HG02840 (cell line): ENCODE measurements at regions not wholly inside any gene's neighbourhood (a gene's known extent, or its start where the extent isn't known, plus 50 kb on each side); places are given as distances from the start of the nearest gene placed in this dataset.
"Not testable (repeated sequence)": the region's sequence is repeated elsewhere in the genome, so short reads cannot be mapped to it uniquely, and the experiment has no call there.

Experiments
- ATAC-seq: cut with Tn5 transposase; IDR thresholded peaks from one replicate; pipeline ENCODE4 v1.9.1; 2021; ENCODE audit warnings: mild to moderate bottlenecking, moderate library complexity, moderate number of reproducible peaks; ENCODE audit not compliant: unreplicated experiment, low FRiP score

DNA sequence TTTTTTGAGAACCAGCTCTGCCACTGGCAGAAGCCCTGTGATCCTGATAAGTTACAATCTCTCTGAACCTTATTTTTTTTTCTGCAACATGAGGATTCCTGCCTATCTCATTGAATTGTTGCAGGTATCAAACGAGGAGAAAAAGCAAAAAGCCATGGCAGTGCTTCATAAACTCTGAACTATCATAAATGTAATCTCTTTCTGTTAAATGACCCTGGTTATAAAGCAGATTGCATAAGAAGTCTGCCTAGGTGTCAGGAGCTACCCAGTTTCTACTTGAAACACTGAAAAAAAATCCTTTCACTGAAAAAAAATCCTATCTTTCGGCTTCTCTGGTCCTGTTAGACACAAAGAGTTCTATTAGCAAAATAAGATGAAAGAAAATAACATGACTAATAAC is 172.7 kb downstream of the FAM43A start:
- ATAC-seq: no peak

DNA sequence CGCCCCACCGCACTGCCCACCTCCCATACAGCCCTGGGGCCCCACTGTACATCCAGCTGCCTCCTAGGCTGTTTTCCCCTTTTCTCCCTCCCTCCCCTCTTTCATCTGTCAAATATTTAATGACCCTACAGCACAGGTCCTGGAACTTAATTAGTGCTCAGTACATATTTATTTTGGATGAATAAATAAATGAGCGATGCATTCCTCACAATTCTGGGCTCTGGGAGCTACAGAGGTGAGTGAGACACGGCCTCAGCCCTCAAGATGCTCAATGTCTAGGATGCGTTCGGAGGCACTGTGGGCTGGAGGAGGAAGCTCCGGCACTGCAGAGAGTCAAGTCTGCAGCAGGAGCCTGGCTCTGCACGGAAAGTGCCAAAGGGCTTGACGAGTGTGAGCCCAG is 175.0 kb downstream of the FAM43A start:
- ATAC-seq: no peak

DNA sequence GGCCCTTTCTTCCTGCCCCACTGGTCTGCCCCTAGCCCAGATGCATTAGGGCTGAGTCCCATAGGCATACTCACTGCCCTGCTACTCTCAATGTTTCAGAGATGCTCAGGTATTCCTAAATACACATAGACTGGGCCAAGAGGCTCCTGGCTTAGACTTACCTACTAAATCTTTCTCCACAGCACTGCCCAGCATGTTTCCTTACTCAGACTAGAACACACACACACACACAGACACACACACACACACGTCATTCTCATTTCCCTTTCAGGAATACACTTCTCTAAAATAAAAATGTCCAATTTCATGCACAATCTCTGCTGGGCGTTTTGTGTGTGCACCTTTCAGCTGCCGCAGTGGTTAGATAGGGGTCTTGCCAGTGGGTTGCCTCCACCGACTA is 175.7 kb downstream of the FAM43A start:
- ATAC-seq: no peak

DNA sequence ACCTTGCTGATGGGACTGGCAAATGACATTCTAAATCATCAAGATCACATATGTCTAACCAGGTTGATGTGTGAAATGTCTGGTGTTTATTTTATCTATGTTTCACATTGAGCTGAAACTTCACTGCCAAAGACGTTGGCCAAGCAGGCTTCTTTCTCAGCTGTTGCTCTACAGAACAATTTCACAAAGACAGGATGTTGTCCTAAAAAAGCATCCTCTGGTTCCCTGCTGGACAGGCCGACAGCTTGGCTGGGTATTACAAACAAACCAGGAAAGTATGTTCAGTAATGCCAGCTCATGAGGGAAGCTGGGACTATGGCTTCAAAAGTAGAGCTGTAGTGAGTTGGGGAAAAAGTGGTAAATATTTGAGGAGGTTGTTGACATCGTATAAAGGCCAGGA is 179.4 kb downstream of the FAM43A start:
- ATAC-seq: no peak

DNA sequence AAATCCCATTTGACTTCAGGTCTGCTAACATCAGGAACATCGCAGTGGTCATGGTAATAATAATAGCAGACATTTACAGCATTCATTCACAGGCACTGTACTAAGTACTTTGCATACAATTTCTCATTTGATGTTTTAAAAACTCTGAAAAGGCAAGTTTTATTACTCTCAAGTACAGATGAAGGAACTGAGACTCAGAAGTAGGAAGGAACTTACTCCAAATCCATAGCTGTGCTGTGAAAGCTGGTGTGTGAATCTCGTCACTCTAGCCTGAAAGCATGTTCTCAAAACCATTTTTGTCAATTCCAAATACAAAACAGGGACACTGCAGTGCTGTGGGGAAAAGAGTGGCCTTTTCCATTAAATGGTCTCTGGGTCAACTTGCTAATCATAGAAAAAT is 179.9 kb downstream of the FAM43A start:
- no peak for ATAC-seq

DNA sequence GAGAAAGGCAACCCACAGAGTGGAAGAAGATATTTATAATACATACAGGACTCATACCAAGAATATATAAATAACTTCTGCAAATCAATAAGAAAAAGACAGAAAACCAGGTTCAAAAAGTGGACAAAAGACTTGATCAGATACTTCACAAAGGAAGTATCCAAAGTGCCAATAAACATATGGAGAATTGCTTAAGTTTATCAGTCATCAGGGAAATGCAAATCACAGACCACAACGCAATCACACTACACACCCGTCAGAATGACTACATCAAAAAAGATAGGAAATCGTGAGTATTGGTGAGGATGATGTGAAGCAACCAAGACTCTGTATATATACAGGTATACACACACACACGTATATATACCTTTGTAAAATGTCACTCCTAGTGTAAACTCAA is 180.6 kb downstream of the FAM43A start:
- no peak for ATAC-seq

DNA sequence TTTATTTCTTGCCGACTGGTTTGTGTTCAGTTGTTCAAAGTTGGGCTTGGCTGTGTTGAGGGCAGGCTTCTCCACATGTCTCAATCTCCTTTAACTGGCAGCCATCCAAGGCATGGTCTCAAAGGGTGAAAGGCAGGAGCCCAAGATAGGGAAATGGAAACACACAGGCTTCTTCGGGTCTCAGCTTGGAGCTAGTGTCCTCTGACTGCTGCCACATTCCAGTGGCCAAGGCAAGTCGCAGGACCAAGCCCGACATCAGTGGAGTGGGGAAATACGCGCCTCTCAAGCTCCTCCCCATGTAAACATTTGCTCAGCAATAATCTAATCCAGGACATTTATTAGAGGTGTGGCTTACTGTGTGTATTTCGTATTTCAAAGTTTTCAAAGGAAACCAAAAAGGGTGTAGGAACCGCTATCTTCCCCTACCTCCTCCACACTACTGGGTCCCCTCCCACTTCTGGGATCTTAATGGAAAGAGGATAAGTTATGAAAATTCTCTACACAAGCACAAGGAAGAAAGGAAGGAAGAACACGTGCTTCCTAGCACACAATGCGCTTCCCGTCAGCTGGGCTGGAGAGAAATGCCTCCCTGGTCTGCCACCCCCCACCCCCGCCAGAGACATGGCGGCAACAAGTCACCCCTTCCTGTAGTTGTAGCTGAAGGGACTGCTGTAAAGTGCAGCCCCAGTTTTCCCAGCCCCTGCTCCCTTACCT is 181.7 kb downstream of the FAM43A start:
- ATAC-seq: no peak

DNA sequence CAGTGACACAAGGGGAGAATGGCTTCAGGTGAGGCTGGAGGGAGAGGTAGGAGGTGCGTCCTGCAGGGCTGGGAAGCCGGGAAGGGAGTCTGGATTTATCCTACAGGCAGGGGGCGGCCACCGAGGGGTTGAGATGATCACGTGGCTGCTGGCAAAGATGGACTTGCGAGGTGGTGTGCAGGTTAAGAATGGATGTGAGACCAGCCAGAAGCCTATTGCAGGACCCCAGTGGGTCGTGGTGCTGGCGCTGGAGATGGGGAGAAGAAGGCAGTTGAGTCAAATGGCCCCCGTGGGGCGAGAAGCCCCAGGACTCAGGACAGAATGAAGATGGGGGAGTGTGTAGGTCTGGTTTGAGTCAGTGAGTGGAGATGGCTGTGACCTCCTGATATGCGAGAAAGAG is 183.1 kb downstream of the FAM43A start:
- no peak for ATAC-seq

DNA sequence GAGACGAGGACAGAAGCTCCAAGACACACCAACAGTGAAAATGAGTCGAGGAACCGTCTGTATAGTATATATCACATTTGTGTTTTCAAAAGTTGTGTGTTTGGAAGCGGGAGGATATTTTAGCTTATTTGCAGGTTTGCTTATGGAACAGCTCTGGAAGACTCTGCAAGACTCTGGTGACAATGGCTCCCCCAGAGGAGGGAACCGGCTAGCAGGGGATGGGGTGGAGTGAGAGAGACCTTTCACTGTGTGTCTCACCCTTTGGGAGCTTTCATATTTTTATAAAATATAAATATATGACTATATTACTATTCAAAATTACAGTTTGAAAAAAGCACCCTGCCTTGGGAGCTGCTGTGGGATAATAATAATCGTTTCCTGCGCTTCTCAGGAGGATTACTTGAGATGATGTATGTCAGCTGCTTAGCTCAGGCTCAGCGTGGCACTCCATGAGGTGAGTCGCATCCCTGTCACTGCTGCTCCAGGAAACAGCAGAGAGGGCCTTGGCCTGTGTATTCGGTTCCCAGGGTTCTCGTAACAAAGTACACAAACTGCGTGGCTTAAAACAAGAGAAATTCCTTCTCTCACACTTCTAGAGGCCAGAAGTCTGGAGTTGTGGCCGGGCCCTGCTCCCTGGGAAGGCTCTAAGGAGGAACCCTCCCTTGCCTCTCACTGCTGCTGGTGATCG is 183.9 kb downstream of the FAM43A start:
- no peak for ATAC-seq

DNA sequence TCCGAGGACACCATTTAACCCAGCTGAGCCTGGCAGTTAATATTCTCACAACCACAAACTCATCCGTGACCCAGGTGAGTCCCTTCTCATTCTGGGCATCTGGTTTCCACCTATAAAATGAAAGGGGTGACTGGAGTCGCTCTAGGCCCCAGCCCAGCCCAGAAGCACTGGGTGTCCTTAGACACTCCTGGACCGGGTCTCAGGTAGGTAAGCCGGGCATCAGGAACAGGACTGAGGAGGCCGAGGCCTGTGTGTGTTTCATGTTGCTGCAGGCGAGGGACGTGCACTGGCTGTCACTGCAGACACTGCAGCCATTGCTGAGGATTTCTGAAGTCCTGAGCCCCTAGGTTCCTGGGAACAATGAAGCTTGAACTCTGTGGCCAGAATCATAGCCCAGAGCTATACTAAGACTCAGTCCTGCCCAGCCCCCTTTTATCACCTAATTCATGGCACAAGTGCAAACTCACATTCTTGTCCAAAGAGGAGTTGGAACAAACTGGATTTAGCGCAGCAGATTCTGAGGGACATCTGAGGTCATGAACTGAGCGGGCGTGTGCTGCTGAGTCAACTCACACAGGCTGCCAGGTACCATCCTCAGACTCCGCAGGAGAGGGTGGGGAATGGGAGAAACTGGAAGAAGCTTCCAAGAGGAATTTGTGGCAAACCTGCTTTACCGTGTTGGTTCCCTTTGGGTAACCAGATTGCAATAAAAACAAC is 184.9 kb downstream of the FAM43A start:
- no peak for ATAC-seq

DNA sequence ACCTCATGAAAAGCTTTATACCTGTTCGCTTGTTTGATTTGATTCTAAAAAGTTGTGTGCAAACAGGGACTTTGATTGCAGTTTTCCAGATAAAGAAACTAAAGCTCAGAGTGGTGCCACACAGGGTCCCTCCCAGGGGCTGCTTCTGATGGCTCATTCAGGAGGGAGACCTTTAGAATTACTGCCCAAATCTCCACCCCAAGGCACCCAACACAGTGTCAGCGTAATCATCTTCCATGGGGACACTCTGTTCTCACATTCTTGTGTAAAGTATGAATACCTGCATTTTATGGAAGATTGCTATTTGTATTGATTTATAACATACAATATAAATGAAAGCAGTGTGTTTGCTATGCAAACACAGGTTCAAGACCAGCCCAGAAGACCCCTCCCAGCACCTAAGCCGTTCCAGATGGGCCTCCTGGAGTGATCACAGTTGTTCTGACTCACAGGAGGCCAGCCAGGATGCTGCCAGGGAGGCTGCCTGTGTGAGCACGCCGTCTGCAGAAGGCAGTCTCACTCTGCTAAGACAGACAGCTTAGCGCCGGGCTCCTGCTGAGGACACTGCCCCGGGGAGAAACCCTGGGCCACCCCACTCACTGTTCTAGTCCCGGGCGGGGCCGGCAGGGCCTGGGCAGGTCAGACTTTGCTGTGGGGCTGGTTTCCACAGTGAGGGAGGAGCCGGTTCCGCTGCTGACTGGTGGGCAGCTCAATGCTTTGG is 185.6 kb downstream of the FAM43A start:
- no peak for ATAC-seq

DNA sequence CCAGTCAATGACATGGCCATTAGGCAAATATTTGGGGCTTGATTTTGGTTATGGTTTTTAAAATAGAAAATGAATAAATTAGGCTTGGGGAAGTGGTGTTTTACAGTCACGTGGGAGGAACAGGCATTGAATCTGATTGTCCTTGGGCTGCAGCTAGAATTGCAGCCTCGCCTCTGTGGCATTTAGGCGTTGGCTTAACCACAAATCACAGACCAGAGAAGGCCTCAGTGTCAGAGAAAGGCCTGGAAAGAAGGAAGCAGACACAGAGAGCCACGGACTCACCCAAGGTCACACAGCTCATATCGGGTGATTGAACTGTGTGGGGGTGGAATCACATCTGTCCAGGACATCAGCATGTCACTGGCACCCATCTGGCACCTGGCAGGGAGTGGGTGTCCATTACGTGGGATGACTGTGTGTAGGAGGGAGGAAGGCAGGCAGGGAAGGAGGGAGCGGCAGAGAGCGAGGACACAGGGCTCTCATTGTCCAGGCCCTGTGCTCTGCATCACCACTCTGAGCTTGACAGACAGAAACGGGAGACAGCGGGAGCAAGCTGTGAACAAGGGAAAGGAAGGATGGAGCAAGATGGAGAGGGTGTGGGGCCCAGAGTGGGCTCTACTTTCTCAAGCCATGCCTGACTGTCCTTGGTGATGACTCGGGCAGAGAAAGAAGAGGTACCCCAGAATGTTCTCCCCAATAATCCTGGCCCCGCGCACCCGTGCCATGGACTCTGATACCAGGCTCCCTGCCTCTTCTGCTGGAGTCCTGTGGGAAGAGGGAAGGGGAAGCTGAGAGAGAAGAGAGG is 186.4 kb downstream of the FAM43A start:
- no peak for ATAC-seq

DNA sequence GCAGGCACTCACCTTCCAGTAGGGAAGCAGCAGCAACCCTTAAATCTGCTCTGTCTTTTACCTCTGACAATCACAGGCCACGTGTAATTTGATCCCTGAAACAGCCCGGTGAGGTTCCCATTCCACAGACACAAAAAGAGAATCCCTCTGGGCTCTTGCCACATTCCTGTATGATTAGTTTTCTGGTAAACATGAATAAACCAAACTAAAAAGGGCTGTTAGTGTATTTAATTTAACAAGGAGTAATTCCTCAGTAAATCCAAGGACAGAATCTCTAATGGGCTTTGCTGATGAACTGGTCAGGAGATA is 186.9 kb downstream of the FAM43A start:
- no peak for ATAC-seq

DNA sequence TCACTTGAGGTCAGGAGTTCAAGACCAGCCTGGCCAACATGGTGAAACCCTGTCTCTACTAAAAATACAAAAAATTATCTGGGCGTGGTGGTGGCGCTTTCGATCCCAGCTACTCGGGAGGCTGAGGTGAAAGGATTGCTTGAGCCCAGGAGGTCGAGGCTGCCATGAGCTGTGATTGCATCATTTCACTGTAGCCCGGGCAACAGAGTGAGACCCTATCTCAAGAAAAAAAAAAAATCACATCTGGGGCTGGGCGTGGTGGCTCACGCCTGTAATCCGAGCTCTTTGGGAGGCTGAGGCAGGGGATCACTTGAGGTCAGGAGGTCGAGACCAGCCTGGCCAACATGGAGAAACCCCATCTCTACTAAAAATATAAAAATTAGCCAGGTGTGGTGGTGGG is 187.8 kb downstream of the FAM43A start:
- not testable (repeated sequence) for ATAC-seq

DNA sequence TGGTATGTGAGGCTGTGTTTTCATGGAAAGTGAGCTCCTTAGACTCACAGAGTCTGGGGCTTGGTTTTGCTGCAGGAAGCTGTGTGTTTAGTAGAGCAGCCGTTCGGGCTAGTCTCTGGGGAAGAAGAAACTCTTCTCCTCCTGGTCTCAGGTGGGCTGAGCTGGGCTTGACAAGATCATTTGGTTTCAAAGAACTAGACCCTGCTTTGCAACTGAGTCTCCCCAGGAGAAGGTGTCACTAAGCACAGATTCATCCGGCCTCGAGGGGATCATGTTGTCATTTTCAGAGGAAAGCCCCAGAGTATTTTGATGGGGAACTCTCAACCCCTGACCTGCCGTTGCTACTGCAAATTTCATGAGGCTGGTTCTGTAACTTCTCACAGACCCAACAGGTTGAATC is 188.5 kb downstream of the FAM43A start:
- no peak for ATAC-seq

DNA sequence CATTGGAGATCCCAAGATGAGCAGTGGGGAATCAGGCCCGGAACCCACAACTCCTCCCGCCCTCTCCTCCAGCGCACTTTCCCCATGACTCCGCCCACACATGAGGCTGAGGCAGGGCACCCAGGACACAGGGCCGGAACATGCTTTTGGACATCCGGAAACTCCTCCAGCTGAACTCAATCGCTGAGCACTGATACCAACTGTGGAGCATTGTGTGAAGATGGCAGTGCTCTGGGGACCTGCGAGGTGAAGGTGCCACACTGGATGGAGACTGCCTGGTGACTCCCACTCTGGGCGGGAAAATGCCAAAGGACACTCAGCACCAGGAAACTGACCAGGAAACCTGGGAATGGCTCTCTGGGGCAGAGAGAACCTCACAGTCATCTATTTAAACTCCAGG is 189.1 kb downstream of the FAM43A start:
- no peak for ATAC-seq

DNA sequence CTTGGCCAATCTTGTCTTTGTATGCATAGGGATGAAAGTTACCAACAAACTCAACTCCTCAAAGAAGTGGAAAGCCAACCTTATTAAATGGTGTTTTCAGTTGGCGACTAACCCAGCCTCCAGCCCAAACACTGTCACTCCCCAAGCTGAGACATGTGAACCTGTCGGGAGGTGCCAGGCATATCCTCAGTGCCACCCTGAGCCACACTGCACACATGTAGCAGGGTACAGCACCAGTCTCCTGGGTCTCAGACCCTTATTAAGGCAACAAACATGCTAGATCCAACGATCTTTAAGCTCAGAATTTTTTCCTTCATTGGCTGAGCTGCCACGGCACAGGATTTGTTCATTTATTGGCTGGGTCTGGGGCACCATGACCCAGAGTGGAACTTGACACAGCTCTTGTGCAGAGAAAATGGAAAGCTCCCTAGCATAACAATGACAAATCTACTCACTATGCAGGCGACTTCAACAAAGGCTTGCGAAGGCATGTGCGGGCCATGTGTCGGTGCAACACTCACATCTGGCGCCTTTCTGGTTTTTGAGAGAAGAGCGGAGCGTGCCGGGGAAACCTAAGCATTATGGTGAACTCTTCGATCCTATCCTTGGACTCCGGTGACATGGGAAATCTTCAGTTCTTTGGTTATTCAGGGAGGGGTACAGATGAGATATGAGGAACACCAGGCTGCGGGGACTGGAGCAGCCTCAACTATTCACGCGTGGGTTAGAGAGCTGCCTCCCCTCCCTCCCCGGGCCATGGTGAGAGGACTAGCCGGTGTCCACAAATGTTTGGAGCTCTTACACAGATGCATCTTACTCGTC is 190.1 kb downstream of the FAM43A start:
- ATAC-seq: no peak

DNA sequence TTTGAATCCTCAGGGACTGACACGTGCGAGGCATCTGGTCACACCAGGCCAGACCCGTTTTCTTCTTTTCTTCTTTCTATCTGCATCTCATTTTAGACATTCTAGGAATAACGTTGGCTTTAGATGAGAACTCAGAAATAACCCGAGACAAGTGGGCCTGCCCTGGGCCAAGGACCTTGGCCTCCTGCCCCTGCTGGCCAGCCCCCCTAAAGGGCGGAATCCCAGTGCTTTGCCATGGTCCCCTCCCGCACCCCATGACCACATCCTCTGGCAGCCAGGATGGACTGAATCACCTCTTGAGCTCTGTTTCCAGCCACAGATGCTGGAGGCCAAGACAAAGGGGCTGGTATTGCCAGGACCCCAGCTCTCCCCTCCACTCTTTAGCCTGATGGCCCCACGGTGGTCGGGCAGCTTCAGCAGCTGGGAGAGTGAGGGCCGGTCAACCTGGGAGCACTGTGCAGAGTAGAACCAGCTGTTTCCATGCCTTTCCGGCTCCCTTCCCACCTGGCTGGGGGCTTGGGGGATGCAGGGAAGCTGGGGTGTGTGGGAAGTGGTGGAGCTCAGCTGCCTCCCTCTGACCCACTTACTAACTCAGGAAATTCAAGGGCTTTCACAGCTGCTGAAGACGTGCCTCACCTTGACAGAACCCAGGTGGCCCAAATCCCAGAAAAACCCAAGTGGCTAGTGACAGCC is 190.9 kb downstream of the FAM43A start:
- ATAC-seq: no peak
